Transverse colon (tissue), 4 donors: ENCODE measurements at regions not wholly inside any gene's neighbourhood (a gene's known extent, or its start where the extent isn't known, plus 50 kb on each side); places are given as distances from the start of the nearest gene placed in this dataset.

Experiments used
- DNase-seq: peaks from one replicate; pipeline ENCODE4 v3.0.0-alpha.2; 2019
- H3K27ac ChIP-seq, 4 donors: fragments of 200-600 bp; sonication (generic); 2 replicates each; pipeline ENCODE4 v1.5.1; 2016 to 2018; ENCODE audit warnings: inconsistent platforms in 4 of 4
- H3K27me3 ChIP-seq: fragments of 200-600 bp; sonication (generic); 2 replicates; pipeline ENCODE4 v1.5.1; 2017; ENCODE audit warnings: inconsistent platforms
- H3K36me3 ChIP-seq, 4 donors: fragments of 200-600 bp; sonication (generic); 2 replicates each; pipeline ENCODE4 v1.5.1; 2017 to 2019; ENCODE audit warnings: inconsistent platforms in 4 of 4
- H3K4me1 ChIP-seq, 4 donors: fragments of 200-600 bp; sonication (generic); 2 replicates each; pipeline ENCODE4 v1.5.1; 2017 to 2020; ENCODE audit warnings: inconsistent platforms in 4 of 4
- H3K4me3 ChIP-seq, 4 donors: fragments of 200-600 bp; sonication (generic); 1 replicate in 1 of 4; 2 replicates in 3 of 4; pipeline versions ENCODE4 v1.5.1 to v1.6.1; 2017 to 2019; ENCODE audit warnings: inconsistent platforms in 4 of 4
- H3K9me3 ChIP-seq, 2 donors: fragments of 200-600 bp; sonication (generic); 2 replicates each; pipeline ENCODE4 v1.5.1; 2017 to 2019; ENCODE audit warnings: inconsistent platforms in 2 of 2
- CTCF ChIP-seq, 5 experiments: fragments of 200-600 bp in 3 of 5; fragments of 450-650 bp in 2 of 5; sonication (generic) in 3 of 5; IDR thresholded peaks; 1 replicate in 2 of 5; 2 replicates in 3 of 5; pipeline ENCODE4 v1.5.1; 2016 to 2017; ENCODE audit warnings: antibody characterized with exemption in 5 of 5, inconsistent platforms in 3 of 5, mild to moderate bottlenecking in 2 of 5, moderate library complexity in 1 of 5
- EP300 ChIP-seq: sonication (generic); formaldehyde crosslinking; IDR thresholded peaks from one replicate; pipeline ENCODE4 v1.6.1; 2017; ENCODE audit warnings: antibody characterized with exemption, low read depth
- POLR2A ChIP-seq: fragments of 450-650 bp; IDR thresholded peaks from one replicate; pipeline ENCODE4 v1.6.1; 2016; ENCODE audit warnings: antibody characterized with exemption, mild to moderate bottlenecking, moderate library complexity
- POLR2AphosphoS5 ChIP-seq, 3 donors: sonication (generic); formaldehyde crosslinking; IDR thresholded peaks; one replicate each; pipeline ENCODE4 v1.6.1; 2016; ENCODE audit warnings: antibody characterized with exemption in 3 of 3
- WGBS, 2 donors: methylation state at CpG; one replicate each; pipeline ENCODE4 v1.1.5; 2018; ENCODE audit warnings: low coverage in 1 of 2; 5-methylcytosine and 5-hydroxymethylcytosine counted together
- in situ Hi-C, 4 donors: fragments of 200-750 bp; cut with MboI; loops; one replicate each; pipeline versions ENCODE4 v1.15.0 to v1.15.1; 2017; ENCODE audit warnings: low sequenced_read_pairs in 3 of 4, low pct_ligation_motif_present in 1 of 4, low pct_unique_long_range_greater_than_20kb in 1 of 4
- intact Hi-C: fragments of 100-400 bp; cut with DNase I; formaldehyde crosslinking; loops from one replicate; pipeline ENCODE4 v1.15.1; 2023; ENCODE audit warnings: low total_unique reads

DNA sequence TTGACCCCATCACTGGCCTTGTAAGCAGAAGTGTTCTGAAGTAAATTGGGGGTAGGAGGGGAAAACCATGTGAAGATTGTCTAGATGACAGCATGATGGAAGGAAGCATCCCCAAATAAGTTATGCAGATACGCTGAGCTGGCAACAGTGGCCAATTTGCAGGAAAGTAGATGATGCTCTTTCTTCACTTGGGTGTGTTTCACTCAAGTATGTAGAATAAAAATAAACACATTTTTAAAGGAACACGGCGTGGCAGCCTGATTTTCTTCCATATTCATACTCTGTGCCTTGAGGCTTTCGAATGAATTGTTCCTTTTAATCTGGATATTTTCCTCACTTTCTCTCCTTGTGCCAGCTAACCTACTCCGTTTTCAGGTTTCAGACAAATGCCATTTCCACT lies 295.5 kb upstream of the DPYD start:
- no peaks in the 10 kb centered on the region for H3K4me1 ChIP-seq
- no peak for DNase-seq
- intact Hi-C loops, result no loop called here

DNA sequence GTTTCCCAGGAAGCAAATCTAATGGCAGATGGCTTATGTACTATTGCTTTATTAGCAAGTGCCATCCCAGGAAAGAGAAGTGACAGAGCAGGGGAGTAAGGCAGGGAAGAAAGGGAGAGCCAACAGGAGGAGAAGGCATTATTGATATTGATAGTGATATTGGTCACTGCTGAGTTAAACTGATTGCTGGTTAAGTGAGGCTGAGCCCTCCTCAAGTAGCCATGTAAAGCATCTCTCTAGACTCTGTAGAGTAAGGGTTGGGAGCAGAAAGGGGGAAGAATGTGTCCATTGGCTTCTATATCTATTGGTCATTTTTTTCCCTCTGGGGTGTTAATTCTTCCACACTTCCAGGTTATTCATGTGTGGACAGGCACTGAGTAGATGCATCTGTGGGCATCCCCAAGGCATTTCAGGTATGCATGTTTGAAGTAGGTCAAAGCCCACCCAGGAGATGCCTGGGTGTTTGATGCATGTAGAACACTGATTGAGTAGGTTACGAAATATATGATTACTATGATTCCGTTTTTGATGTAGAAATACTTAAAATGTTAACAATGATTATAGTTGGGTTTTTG lies 290.5 kb upstream of the DPYD start:
- Histone ChIP-seq H3K9me3 (no peaks in the 10 kb centered on the region), H3K27me3 (no peaks in the 10 kb centered on the region), H3K27ac (no peak overlapping the region), H3K36me3 (no peaks in the 10 kb centered on the region), H3K4me1 (no peaks in the 10 kb centered on the region), H3K4me3 (no peak overlapping the region)
- TF ChIP-seq EP300, result no peak
- WGBS, 2 donors, result 76 to 89% methylated on average over 2 of the region's 2 CpGs
- intact Hi-C loops, result no loop called here
- in situ Hi-C loops, result no loop called here
- no peak for DNase-seq

More for the DNA sequence above, 295.5 kb upstream of the DPYD start:
- Histone ChIP-seq H3K9me3 (no peaks in the 10 kb centered on the region), H3K36me3 (no peaks in the 10 kb centered on the region), H3K4me3 (no peak overlapping the region), H3K27ac (no peak overlapping the region), H3K27me3 (no peaks in the 10 kb centered on the region)
- TF ChIP-seq CTCF (IDR thresholded peaks at IDR 0.05) (no peak), POLR2A (no peak), EP300 (no peak), POLR2AphosphoS5 (IDR thresholded peaks at IDR 0.05) (no peak)
- in situ Hi-C loops, result no loop called here
- 77% methylated on average over 5 of the region's 5 CpGs for WGBS, 2 donors

GRCh38 chr1:98210563-98210962 lies 289.7 kb upstream of the DPYD start:
- Histone ChIP-seq H3K9me3 (no peaks in the 10 kb centered on the region), H3K4me1 (no peaks in the 10 kb centered on the region), H3K4me3 (no peak overlapping the region), H3K27me3 (no peaks in the 10 kb centered on the region), H3K27ac (no peak overlapping the region), H3K36me3 (no peaks in the 10 kb centered on the region)
- intact Hi-C loops (no loop called here), in situ Hi-C loops (no loop called here)
- TF ChIP-seq EP300 (no peak), POLR2A (no peak), CTCF (IDR thresholded peaks at IDR 0.05) (no peak), POLR2AphosphoS5 (IDR thresholded peaks at IDR 0.05) (no peak)
- 95 to 96% methylated on average over 3 of the region's 3 CpGs for WGBS, 2 donors
- no peak for DNase-seq

- WGBS, 2 donors, result 85 to 86% methylated on average over 5 to 7 of the region's 7 CpGs
- no peak overlapping the region for H3K27ac ChIP-seq
- no peaks in the 10 kb centered on the region for H3K4me1 ChIP-seq
- no peak overlapping the region for H3K4me3 ChIP-seq
- no peaks in the 10 kb centered on the region for H3K27me3 ChIP-seq
- DNase-seq, result no peak
- H3K9me3 ChIP-seq, result no peaks in the 10 kb centered on the region
- intact Hi-C loops (no loop called here), in situ Hi-C loops (no loop called here)
- no peak for TF ChIP-seq CTCF (IDR thresholded peaks at IDR 0.05)
- TF ChIP-seq EP300, result no peak
- no peak for TF ChIP-seq POLR2A
- TF ChIP-seq POLR2AphosphoS5 (IDR thresholded peaks at IDR 0.05), result no peak
- H3K36me3 ChIP-seq, result no peaks in the 10 kb centered on the region
Measured at GRCh38 chr1:98210064-98210463, 289.2 kb upstream of the DPYD start.
